ENCODE measurements at regions not wholly inside any gene's neighbourhood (a gene's known extent, or its start where the extent isn't known, plus 50 kb on each side); places are given as distances from the start of the nearest gene placed in this dataset.
A peak's percentile ranks its signal among the peaks of the same experiment; 100 is the strongest.

- intact Hi-C loops (cut with DNase I): no loop called here
- no peak for DNase-seq
These were observed 87.1 kb upstream of the PLSCR5 start for GRCh38 chr3:146692254-146692653.

DNA sequence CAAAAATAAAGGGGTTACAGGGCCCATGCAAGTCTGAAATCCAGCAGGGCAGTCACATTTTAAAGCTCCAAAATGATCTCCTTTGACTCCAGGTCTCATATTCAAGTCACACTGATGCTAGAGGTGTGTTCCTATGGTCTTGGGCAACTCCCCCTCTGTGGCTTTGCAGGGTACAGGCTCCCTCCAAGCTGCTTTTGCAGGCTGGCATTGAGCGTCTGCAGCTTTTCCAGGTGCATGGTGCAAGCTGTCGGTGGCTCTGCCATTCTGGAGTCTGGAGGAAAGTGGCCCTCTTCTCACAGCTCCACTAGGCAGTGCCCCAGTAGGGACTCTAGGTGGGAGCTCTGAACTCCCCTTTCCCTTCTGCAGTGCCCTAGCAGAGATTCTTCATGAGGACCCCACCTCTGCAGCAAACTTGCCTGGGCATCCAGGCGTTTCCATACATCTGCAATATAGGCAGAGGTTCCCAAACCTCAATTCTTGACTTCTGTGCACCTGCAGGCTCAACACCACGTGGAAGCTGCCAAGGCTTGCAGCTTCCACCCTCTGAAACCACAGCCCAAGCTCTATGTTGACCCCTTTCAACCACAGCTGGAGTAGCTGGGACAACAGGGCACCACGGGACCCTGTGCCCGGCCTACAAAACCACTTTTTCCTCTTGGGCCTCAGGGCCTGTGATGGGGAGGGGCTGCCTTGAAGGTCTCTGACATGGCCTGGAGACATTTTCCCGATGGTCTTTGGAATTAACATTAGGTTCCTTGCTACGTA lies 80.1 kb upstream of the PLSCR5 start:
- peak in 1 of 10 donors; percentile 67 for DNase-seq
- intact Hi-C loops (cut with DNase I): no loop called here

- intact Hi-C loops (cut with DNase I): no loop called here
- DNase-seq: no peak
These were observed 77.0 kb upstream of the PLSCR5 start for GRCh38 chr3:146682171-146682570.

- DNase-seq: no peak
- intact Hi-C loops (cut with DNase I): no loop called here
These were observed 75.5 kb upstream of the PLSCR5 start for GRCh38 chr3:146680617-146681016.

- intact Hi-C loops (cut with DNase I): no loop called here
- no peak for DNase-seq
These were observed 74.8 kb upstream of the PLSCR5 start for GRCh38 chr3:146679995-146680394.

- intact Hi-C loops (cut with DNase I): no loop called here
- DNase-seq: no peak
These were observed 74.0 kb upstream of the PLSCR5 start for GRCh38 chr3:146679191-146679590.

DNA sequence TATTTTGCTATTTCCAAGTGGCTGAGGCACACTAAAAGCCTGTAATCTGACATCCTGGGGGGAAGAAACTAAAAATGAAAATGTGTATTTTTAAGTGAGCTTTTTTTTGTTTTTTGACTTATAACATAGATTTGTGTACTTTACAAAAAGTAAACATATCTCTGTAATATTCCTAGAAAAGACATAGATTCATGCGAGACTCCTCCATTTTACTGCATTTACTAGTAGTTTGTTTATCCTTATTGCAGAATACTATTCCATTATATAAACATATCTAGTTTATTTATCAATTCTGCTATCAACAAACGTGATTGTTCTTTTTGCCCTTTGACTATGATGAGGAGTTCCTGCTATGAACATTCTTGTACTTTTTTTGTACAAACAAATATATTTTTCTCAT lies 67.8 kb upstream of the PLSCR5 start:
- intact Hi-C loops (cut with DNase I): no loop called here
- DNase-seq: no peak

- intact Hi-C loops (cut with DNase I): no loop called here
- no peak for DNase-seq
These were observed 59.3 kb upstream of the PLSCR5 start for GRCh38 chr3:146664403-146664802.

DNA sequence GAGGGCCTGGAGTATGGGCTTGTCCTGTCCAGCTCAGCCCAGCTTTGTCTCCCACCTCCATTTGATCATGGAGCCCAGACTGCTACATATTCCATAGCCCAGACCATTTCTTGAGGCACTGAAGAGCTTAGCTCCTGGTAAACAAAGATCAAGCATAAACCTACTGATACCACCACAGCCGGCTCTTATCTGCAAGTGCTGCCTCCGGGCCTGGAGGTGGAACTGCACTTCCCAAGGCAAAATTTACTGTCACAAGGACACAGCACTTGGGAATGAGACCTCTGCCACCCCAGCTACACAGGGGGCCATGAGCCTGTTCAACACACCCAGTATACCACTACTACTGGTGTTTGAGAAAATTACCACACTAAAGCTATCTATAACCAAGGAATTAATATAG lies 53.7 kb upstream of the PLSCR5 start:
- intact Hi-C loops (cut with DNase I): no loop called here
- peak in 1 of 10 donors; percentile 25 for DNase-seq

DNA sequence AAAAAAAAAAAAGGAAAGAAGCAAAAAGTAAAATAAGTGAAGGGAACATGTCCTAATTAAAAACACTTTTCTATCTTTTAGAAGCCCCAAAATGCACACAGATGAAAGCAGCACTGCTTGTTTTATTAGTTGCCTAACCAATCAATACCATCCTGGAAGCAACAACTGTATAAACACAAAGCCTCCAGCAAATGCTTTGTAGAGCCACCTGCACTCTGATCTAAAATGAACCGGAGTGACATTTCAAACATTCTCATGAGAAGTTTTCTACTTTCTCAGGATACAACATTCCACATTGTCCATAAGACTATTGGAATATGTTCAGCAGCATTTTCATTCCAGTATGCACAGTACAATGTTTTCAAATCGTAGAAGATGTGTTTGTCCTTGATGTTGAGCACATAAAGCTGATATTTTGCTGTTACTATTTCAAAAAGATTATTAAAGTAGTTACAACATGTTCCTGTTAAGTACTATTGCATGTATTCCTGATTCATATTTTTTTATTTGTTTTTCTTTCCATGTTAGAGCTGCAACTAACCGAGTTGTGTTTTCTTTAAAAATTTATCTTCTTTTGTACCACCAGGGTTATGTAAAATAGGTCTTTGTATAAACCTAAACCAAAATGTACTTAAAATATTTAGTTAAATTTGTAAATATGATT lies 50.3 kb upstream of the PLSCR5 start:
- intact Hi-C loops (cut with DNase I): no loop called here

More for the DNA sequence above, 50.3 kb upstream of the PLSCR5 start:
- DNase-seq: no peak
